GM06990 (cell line): ENCODE measurements at regions not wholly inside any gene's neighbourhood (a gene's known extent, or its start where the extent isn't known, plus 50 kb on each side); places are given as distances from the start of the nearest gene placed in this dataset.

Experiments used
- DNase-seq: peaks from one replicate; pipeline ENCODE4 v3.0.0-alpha.2; 2011; ENCODE audit not compliant: insufficient read length; ENCODE audit errors: extremely low read depth
- H3K27me3 ChIP-seq: replicated peaks from 2 replicates; pipeline ENCODE4 v1.6.0; 2011; ENCODE audit warnings: low read length; ENCODE audit not compliant: control insufficient read depth, insufficient read depth
- H3K36me3 ChIP-seq: 2 replicates; pipeline ENCODE4 v1.5.1; 2011; ENCODE audit warnings: low read length; ENCODE audit not compliant: control insufficient read depth, insufficient read depth
- H3K4me3 ChIP-seq: replicated peaks from 2 replicates; pipeline ENCODE4 v1.5.1; 2011; ENCODE audit warnings: low read depth, mild to moderate bottlenecking, control low read depth, low read length
- TF ChIP-seq, protein P1 (sequence below): IDR thresholded peaks from 2 replicates; pipeline ENCODE4 v1.5.1; 2011; ENCODE audit warnings: low read length, control low read depth, mild to moderate bottlenecking, inconsistent platforms; ENCODE audit not compliant: insufficient read depth, poor library complexity, severe bottlenecking

DNA sequence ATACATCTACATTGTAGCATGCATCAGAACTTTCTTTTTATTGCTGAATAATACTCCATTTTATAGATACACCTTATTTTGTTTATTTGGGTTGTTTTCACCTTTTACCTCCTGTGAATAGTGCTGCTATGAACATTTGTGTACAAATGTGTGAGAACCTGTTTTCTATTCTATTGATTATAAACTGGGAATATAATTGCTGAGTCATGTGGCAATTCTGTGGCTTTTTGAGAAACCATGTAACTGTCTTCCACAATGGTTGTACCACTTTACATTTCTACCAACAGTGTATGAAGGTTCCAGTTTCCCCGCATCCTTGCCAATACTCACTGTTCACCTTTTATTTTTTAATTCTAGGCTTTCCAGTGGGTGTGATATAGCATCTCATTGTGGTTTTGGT, 138.6 kb upstream of the MBL2 start:
- Histone ChIP-seq H3K4me3 (no peak overlapping the region), H3K36me3 (no peaks in the 10 kb centered on the region), H3K27me3 (no peaks in the 10 kb centered on the region)
- TF ChIP-seq, protein P1, sequence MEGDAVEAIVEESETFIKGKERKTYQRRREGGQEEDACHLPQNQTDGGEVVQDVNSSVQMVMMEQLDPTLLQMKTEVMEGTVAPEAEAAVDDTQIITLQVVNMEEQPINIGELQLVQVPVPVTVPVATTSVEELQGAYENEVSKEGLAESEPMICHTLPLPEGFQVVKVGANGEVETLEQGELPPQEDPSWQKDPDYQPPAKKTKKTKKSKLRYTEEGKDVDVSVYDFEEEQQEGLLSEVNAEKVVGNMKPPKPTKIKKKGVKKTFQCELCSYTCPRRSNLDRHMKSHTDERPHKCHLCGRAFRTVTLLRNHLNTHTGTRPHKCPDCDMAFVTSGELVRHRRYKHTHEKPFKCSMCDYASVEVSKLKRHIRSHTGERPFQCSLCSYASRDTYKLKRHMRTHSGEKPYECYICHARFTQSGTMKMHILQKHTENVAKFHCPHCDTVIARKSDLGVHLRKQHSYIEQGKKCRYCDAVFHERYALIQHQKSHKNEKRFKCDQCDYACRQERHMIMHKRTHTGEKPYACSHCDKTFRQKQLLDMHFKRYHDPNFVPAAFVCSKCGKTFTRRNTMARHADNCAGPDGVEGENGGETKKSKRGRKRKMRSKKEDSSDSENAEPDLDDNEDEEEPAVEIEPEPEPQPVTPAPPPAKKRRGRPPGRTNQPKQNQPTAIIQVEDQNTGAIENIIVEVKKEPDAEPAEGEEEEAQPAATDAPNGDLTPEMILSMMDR = no peak
- no peak for DNase-seq

DNA sequence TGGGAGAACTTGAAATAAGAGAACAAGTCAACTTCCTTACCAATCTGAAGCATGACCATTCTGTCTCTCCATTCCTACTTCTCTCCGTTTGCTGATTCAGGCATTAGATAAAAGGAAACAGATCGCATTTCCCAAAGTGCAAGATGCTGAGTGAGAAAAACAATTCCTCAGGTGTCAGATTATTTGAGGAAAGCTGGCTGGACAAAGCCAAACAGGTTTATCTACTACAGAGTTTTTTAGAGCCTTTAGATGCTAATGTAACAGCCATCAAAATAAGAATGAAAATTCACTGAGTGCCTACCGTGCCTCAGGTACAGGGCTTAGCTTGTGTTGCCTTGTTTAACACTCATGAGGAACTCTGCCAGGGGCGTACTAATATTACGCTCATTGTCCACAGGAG, 135.9 kb upstream of the MBL2 start:
- no peak for DNase-seq

DNA sequence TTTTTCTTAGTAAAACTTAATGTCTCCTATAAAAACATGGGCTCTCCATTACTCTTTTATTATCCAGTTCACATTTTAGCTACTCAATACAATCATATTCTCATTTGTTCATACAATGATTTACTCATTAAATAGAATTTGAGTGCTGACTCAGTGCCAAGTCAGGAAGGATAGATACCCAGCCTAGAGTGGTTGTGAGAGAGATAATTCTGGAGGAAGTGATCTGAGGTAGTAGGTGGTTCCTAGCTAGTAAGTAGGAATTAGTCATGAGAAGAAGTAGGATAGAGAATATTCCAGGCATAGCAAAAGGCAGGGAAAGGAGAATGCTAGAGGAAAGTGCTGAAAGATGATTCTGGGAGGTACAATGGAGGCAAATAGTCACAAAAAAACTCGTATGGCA, 133.5 kb upstream of the MBL2 start:
- Histone ChIP-seq H3K36me3 (no peaks in the 10 kb centered on the region), H3K27me3 (no peaks in the 10 kb centered on the region), H3K4me3 (no peak overlapping the region)
- no peak for DNase-seq
- TF ChIP-seq, protein P1 = no peak

More for the DNA sequence above, 135.9 kb upstream of the MBL2 start:
- Histone ChIP-seq H3K36me3 (no peaks in the 10 kb centered on the region), H3K27me3 (no peaks in the 10 kb centered on the region), H3K4me3 (no peak overlapping the region)
- TF ChIP-seq, protein P1 = no peak

DNA sequence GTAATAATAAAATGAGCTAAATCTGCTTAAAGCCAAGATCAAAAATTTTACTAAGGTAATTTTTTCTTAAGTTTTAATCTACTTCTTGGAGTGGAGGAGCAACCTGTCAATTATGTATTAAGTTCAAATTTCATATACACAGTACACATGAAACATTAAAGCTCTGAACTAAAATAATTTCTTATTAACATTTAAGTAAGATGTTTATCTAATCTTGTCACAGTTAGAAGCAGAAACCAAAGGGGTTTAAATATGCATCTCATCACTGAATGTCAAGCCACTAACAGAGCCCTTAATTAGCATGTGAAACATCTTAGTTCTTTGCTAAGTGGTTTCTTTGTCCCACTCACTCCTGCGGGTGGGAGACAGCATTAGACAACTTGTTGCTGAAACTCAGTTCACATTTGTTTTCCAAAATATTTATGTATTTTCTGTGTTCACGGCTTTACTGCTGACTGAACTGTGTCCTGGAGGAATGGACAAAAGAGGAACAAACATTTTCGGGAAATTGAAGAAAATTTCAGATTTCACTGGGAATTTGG, 130.9 kb upstream of the MBL2 start:
- TF ChIP-seq, protein P1 = no peak
- Histone ChIP-seq H3K27me3 (no peaks in the 10 kb centered on the region), H3K36me3 (no peaks in the 10 kb centered on the region), H3K4me3 (no peak overlapping the region)
- DNase-seq = no peak

DNA sequence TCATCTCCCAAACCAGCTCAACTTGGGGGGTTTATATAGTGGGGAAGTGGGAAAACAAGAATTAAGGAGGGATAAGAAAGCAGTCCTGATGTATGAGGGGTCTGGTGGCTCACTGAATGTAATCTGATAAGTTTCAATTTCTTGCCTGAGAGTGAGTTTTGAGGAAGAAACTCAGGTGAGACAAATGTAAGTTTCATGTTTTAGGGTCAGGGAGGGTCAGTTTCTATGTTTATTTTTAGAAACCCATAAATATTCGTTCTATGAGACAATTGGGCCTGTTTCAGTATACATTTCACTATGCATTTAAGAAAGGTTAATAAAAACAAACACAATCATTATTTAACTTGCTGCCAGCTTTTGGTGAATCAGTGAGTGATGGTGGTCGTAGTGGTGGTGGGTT, 128.0 kb upstream of the MBL2 start:
- DNase-seq = no peak
- H3K4me3 ChIP-seq = no peak overlapping the region
- no peaks in the 10 kb centered on the region for H3K36me3 ChIP-seq
- TF ChIP-seq, protein P1 = no peak
- H3K27me3 ChIP-seq = no peaks in the 10 kb centered on the region

DNA sequence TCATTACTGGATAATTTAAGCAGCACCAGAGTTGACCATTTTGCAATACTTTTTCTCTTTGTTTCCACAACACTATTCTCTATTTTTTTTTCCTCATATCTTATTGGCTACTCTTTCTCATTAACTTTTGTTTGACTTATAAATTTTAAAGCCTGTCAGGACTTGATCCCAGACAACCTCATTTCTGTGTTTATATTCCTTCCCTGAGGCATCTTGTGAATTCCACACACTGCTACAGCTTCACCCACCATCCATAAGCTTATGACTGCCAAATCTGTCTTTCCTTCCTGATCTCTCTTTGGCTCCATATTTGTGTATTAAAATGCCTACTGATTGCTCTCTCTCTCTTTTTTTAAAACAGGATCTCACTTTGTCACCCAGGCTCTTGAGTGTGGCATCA, 124.6 kb upstream of the MBL2 start:
- no peak for DNase-seq
- H3K27me3 ChIP-seq = no peaks in the 10 kb centered on the region
- H3K36me3 ChIP-seq = no peaks in the 10 kb centered on the region
- no peak overlapping the region for H3K4me3 ChIP-seq
- TF ChIP-seq, protein P1 = no peak
